ENCODE measurements at regions not wholly inside any gene's neighbourhood (a gene's known extent, or its start where the extent isn't known, plus 50 kb on each side); places are given as distances from the start of the nearest gene placed in this dataset.

DNA sequence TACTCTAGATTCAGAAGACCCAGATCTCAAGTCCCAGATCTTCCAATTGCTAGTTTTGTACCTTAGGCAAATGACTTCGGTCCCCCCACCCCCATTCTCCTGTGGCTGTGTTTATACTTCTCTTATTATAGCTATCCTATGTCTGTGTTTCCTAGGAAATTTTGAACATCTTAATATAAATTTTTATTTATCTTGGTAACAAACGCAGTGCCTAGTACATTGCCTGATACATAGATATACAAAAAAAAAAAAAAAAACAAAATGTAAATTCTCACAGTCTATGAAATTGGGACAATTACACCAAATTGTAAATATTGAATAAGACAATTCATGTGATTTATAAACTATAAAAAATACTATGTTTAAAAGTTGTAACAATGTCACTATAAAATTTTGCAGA is 84.1 kb upstream of the SLC44A3 start:
- TF ChIP-seq, protein P1, sequence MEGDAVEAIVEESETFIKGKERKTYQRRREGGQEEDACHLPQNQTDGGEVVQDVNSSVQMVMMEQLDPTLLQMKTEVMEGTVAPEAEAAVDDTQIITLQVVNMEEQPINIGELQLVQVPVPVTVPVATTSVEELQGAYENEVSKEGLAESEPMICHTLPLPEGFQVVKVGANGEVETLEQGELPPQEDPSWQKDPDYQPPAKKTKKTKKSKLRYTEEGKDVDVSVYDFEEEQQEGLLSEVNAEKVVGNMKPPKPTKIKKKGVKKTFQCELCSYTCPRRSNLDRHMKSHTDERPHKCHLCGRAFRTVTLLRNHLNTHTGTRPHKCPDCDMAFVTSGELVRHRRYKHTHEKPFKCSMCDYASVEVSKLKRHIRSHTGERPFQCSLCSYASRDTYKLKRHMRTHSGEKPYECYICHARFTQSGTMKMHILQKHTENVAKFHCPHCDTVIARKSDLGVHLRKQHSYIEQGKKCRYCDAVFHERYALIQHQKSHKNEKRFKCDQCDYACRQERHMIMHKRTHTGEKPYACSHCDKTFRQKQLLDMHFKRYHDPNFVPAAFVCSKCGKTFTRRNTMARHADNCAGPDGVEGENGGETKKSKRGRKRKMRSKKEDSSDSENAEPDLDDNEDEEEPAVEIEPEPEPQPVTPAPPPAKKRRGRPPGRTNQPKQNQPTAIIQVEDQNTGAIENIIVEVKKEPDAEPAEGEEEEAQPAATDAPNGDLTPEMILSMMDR (IDR thresholded peaks at IDR 0.05; ENCODE audit: insufficient read depth, low read length) = no peak
- TF ChIP-seq SPI1 (IDR thresholded peaks at IDR 0.05; ENCODE audit: borderline replicate concordance, low read depth) = no peak
- TF ChIP-seq POLR2AphosphoS5 (IDR thresholded peaks at IDR 0.05; ENCODE audit: low read depth) = no peak
- TF ChIP-seq GABPA (IDR thresholded peaks at IDR 0.05; ENCODE audit: low read depth) = no peak
- TF ChIP-seq, protein P2, sequence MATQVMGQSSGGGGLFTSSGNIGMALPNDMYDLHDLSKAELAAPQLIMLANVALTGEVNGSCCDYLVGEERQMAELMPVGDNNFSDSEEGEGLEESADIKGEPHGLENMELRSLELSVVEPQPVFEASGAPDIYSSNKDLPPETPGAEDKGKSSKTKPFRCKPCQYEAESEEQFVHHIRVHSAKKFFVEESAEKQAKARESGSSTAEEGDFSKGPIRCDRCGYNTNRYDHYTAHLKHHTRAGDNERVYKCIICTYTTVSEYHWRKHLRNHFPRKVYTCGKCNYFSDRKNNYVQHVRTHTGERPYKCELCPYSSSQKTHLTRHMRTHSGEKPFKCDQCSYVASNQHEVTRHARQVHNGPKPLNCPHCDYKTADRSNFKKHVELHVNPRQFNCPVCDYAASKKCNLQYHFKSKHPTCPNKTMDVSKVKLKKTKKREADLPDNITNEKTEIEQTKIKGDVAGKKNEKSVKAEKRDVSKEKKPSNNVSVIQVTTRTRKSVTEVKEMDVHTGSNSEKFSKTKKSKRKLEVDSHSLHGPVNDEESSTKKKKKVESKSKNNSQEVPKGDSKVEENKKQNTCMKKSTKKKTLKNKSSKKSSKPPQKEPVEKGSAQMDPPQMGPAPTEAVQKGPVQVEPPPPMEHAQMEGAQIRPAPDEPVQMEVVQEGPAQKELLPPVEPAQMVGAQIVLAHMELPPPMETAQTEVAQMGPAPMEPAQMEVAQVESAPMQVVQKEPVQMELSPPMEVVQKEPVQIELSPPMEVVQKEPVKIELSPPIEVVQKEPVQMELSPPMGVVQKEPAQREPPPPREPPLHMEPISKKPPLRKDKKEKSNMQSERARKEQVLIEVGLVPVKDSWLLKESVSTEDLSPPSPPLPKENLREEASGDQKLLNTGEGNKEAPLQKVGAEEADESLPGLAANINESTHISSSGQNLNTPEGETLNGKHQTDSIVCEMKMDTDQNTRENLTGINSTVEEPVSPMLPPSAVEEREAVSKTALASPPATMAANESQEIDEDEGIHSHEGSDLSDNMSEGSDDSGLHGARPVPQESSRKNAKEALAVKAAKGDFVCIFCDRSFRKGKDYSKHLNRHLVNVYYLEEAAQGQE (IDR thresholded peaks at IDR 0.05; ENCODE audit: insufficient replicate concordance, low read depth) = no peak
